Epidermal melanocyte (primary cell): ENCODE measurements at regions not wholly inside any gene's neighbourhood (a gene's known extent, or its start where the extent isn't known, plus 50 kb on each side); places are given as distances from the start of the nearest gene placed in this dataset.

Source experiments
- DNase-seq: peaks from one replicate; pipeline ENCODE4 v3.0.0; 2011; ENCODE audit warnings: low spot score; ENCODE audit not compliant: insufficient read length

DNA sequence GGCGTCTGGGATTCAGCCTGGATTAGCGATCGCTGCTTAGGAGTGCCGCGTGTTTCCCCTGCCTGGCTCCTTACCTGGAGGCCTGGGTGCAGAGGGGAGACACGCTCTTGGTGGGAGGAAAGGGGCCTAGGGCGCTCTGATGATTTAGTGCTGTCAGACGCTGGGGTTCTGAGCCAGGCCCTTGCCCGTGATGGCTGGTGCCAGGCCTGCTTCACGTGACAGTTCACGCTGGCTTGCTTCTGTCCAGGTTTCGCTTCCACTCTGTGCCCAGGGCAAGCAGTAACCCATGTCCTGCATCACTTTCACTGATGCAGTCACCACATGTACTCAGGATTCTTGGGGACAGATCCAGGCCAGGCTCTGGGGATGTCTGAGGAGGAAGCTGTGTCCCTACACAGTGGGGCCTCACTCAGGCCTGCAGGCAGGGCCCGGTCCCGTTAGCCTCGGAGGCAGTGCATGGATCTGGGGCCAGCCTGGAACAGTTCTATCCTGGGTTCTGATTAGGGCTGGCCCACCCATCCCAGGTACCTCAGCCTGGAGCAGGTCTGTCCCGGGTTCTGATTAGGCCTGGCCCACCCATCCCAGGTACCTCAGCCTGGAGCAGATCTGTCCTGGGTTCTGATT is 1220.9 kb downstream of the BRD1 start:
- no peak for DNase-seq

DNA sequence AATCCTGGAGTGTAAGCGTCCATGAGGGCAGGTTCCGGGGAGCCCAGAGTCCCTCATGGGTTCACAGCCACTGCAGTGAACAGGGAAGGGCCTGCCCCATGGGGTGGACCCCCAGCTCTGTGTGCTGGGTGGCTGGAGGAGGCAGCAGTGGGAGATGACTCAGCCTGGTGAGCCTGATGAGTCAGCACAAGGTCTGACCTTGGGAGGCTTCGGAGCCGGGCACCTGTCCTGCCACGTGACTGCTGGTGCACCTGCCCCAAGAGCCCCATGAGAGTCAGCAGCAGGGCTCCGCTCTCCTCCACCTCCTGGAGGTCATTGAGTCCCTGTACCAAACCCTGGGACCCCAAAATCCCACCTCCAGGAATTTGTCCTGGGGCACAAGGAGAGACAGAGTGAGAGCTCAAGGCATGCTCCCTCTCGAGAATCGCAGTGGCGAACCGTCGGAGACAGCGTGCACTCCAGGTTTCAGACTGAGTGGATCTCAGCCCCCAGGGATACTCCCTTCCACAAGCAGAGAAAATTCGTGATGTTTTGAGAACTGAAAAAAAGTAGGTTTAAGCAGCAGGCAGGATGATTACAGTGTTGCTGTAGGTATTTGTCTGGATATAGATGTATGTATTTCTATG is 1221.7 kb downstream of the BRD1 start:
- no peak for DNase-seq

DNA sequence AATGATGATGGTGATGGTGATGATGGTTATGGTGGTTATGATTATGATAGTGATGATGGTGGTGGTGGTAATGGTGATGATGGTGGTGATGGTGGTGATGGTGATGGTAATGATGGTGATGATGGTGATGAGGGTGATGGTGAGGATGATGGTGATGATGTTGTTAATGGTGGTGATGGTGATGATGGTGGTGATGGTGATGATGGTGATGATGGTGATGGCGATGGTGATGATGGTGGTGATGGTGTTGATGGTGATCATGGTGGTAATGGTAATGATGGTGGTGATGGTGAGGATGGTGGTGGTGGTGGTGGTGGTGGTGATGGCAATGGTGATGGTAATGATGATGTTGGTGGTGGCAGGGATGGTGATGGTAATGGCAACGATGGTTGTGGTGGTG is 1222.5 kb downstream of the BRD1 start:
- DNase-seq, result no peak

DNA sequence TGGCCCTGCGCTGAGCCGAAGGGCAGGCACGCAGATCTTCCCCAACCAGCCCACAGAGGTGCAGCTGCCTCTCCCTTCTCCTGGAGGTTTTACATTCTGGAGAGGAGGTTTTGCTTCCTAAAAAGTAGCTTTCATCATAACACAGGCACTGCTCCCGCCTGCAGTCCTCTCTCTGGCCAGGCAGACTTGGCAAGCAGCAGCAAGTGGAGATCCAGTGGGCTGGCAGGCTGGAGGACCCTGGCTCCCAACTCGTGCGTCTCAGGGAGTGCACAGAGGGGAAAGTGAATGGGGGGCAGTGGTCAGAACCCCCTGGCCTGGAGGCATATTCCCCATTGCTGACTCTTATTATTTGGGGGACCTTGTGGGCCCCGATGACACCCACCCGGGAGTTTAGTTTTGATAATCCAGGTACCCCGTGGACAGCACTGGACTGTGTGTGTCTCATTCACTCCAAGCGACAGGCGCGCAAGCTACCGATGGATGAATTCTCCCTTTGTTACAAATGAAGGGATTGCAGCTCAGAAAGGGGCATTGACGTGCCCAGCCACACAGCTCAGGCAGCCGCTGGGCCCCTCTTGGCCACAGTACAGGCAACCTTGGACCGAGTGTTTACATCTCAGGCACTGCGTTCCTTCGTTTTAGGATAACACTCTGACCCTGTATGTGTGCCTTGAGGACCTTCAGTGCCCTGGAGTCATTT is 1223.9 kb downstream of the BRD1 start:
- no peak for DNase-seq

DNA sequence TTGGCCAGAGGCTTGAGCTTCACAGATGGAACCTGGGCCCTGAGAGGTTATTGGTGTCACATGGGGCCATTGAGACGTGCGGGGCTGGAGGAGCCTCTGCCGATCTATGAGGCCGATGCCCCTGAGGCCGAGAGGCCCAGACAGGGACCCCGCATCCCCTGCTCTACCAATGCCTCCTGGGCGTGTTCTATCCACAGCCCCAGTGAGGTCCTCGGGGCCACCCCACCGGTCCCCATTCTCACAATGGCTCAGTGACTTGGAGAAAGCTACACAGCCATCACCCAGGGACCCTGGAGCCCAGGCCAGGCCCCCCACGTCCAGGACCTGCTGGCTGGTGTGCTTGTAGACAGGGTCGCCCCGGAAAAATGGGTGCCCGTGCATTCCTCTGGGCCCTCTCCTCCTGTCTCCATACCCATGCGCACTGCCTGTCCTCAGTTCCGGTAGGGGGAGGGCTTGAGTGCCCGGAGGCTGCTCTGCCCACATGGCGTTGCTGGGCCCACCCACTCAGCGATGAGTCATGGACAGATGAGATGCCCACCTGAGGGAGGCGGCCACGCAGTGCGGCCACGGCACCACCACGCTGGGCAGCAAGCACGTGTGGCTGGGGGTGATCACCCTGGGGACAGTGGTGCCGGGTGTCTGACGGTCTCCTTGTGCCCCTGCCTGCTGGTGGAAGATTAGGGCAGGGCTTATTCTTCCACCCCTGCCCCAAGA is 1224.7 kb downstream of the BRD1 start:
- DNase-seq, result no peak

DNA sequence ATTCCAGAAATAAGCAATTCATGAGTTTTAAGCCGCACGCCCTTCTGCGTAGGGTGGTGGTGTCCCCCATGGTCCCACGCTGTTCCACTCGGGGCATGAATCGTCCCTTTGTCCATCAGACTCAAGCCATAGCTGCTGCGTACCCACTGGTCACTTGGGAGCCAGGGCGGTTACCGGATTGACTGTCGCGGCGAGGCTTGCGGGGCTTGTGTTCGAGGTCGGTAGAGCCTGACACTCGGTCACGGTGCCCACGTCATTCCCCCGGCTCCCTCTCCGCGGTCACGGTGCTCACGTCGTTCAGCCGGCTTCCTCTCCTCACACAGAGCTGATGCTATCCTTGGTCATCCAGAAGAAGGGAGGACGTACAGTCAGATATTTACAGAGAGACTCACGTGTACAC is 1227.0 kb downstream of the BRD1 start:
- DNase-seq, result no peak

DNA sequence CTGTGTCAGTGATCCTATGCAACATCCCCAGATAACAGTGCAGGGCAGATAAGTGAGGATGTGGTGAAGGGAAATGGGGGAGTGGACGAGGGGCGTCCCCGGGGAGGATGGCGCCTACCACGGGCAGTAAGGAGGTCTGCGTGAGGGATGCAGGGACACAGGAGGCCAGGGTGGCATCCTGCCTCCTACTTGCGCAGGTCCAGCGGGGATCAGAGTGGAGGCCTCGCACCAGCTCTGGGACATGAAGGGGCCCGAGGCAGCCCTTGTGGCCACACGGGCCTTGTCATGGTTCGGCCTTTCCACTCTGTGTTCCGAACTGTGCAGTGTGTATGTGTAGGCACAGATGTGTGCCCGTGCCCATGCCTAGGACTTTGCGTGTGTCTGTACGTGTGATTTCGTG is 1227.5 kb downstream of the BRD1 start:
- no peak for DNase-seq

DNA sequence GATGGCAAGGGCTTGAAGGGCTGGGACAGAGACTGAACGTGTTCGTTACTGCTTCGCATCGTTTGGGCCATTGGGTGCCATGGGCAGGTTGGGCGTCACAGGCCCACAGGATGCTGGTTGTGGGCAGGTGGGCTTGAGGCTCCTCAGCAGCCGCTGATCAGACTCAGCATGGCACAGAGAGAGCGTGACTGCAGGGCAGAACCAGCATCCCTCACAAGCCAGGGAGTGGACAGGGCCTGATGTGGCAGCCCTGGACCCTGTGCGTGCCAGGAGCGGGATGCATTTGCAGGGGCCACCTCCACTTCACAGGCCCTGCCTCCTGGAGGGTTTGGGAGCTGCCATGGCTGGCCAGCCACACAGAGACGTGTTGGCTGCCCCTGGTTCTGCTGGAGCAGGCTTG is 1228.3 kb downstream of the BRD1 start:
- no peak for DNase-seq

DNA sequence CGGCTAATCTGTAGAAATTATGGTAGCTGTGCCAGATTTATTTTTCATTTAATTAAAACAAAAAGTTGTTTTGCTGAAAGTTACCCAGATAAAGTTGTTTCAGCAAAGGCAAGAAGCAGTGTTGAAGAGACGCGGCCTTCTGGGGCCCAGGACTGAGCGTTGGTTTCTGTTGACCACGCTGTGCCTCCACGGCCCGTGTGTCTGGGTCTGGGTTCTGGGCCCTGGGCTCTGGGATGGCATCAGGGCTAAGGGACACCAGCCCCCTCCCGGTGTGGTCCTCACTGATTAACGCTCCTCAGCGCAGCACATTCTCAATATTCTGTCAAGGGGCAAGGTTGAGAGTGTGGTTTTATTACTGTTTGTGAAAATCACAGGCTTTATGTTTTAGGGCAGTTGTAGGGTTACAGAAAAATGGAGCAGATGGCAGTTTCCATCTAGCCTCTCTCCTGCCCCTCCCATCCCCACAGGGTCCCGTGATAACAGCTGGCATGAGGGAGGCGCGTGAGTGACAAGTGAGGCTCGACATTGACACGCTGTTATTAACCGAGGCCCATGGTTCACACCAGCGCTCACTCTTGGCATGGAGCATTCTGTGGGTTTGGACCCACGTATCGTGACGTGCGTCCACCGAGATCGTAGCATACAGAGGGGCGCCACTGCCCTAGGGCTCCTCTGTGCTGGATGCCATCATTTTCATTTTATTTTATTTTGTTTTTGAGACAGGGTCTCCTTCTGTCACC is 1231.4 kb downstream of the BRD1 start:
- no peak for DNase-seq

DNA sequence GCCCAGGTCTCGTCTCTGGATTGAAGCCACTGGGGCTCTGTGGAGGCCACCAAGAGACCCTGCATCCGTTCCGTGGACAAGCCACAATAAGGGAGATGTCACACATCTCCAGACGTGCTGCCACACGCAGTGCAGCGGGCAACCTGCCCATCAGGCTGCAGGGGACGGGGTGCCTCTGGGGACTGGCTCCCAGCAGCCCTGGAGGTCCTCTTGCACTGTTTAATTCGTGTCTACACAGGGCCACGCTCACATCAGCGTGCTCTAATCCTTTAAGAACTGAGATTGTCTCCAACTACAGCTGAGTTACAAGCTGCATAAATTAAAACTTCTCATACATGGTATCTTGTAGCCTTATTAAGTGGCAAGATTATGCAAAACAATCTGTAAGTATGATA is 1232.2 kb downstream of the BRD1 start:
- DNase-seq, result no peak

DNA sequence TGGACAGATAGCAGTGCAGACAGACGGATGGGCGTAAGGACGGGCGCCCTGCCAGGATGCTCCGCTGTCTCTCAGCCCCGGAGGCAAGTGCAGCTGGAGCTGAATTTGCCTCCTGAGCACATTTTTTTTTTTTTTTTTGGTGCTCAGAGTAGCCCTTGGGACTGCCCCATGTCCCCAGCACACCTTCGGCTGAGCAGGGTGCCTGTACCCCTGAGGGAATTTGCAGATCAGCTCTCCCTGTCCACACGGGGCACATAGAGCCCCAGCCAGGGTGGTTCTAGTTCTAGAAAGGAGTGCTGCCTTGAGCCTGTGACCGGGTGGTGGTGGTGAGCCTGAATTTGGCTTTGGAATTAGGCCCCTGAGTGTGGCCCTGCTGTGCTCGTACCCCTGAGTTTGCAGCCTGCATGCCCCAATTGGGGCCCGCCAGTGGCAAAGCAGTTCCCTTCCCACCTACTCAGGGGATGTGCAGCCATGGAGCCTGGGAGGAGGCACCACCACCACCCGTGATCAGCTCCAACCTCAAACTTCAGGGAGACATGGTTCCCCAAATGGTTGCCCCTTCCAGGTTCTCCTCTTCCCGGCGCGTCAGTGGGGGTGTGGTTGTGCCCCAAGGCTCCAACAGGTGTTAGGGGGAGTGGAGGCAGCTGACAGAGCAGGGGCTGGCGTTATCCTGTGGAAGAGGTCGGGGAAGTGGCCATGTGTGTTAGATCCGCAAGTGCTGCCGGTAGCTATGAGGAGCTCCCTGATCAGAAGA is 1232.7 kb downstream of the BRD1 start:
- no peak for DNase-seq

DNA sequence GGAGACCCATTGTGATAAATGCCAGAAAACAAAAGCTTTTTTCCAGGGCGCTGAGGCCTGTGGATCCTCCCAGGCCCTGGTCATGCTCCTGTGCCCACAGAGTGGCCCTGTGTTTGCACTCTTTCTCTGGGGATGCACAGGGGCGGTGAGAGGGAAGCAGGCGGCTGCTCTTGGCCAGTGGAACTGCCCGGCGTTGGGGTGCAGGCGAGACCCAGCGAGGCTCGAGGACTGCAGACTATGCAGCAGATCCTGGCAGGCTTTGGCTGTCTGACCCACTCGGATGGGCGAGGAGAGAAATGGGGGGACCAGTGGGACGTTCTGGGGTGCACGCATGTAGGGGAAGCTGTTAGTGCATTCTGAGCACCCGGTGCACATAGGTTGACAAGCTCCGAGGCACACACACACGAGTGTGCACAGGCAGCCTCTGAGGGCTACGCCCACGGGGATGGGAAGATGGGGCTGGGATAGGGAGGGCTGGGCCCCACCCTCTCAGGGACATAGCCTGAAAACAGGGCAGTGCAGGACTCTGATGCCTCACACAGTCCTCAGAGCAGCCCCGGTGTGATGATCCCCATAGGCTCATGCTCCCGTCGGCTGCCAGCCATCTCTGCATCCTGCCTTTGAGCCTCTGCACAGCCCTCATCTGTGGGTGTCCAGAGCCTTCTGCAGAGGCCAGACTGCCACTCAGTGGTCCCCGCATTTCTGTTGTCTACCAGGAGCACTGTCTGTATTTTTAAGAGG is 1233.5 kb downstream of the BRD1 start:
- DNase-seq, result no peak

DNA sequence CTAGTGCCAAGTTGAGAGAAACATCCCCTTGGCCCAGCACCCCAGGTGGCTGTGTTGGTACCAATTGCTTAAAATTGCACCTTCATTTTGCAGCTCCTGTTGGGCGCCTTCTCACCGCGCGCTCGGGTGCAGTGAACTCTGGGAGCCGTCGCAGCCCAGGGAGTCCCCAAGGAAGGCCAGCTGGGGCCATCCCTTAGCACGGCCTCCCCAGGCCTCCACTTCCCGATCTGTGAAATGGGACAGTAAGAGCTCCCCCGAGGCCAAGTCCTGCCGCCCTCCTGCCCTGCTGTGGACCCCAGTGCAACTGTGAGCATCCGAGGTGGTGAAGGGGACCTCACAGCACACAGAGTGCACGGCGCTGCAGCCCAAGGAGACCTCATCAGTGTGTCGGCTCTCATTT is 1234.1 kb downstream of the BRD1 start:
- no peak for DNase-seq

DNA sequence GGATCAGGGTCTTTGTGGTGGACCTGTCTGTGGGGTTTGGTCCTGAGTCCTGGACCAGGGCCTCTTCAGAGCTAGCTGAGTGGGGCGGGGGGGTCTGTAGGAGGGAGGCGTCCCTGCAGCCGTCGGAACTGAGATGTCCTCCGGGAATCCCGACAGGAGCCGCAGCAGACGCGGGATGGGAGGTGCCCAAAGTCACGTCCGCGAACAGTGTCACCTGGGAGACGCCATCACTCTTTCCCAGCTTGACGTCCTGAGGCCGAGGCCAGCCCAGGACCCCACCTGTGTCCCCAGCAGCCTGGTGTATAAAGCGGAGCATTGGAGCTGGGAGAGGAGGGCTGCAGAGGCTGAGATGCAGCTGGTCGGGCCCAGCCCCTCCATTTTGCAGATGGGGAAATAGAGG is 1234.7 kb downstream of the BRD1 start:
- no peak for DNase-seq

DNA sequence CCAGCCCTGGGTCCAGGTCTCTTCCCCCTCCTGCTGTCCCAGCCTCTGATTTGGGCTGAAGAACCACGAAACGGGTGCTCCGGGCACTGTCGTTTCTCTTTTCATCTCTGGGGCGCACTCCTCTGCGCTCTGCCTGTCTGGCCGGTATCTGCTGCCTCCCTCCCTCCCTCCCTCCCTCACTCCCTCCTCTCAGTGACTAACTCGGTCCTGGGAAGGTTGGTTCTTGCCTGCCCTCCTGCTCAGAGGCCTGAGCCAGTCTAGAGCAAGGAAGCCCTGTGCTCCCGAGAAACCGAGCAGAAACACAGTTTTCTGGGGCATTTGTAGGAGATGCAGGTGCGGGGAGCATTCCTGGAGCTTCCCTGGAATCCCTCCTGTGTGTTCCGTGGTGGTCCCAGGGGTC is 1235.2 kb downstream of the BRD1 start:
- DNase-seq, result no peak

DNA sequence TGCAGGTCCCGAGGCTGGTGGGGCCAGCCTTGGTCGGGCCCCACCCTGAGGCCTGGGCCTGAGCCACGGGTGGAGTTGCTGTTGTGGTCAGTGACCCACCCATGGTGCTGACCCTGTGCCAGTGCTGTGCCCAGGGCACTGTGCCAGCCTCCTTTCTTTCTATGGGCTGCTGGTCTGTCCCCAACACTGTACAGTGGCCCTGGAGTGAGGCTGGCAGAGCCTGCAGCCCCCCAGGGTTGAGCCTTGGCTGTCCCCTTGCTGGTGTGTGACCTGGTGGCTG is 1235.7 kb downstream of the BRD1 start:
- DNase-seq, result no peak

DNA sequence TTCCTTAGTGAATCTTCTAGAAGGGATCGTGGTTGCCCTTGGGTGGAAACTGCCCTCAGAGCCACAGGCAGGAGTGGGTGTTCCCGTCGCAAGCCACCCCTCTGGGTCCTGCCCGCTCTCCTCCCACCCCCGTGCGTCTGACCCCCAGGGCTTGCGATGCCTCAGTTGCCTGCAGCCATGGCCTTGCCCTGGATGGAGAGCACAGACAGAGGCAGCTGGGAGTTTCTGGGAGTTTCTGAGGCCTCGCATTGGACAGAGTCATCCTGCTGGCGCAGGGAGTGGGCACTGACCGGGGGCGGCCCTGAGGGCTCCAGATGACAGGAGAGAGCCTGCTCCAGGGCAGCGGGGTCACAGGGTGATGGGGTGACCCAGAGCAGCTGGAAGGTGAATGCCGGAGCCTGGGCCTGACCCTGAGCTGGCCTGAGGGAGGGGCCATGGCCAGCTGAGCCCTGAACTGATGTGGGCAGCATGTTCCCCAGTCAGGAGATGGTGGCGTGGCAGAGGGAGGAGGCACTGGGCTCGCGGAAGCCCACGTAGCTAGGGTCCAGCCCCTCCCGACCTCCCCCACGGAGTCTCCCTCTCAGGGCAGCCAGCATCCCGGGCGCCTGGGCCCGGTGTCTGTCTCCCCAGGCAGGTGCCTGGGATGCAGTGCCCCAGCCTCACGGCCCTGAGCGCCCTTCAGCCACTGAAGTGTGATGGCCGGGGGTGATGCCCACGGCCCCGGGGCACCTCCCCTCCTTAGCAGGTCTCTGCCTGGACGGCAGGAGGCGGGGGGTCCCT is 1236.2 kb downstream of the BRD1 start:
- no peak for DNase-seq

DNA sequence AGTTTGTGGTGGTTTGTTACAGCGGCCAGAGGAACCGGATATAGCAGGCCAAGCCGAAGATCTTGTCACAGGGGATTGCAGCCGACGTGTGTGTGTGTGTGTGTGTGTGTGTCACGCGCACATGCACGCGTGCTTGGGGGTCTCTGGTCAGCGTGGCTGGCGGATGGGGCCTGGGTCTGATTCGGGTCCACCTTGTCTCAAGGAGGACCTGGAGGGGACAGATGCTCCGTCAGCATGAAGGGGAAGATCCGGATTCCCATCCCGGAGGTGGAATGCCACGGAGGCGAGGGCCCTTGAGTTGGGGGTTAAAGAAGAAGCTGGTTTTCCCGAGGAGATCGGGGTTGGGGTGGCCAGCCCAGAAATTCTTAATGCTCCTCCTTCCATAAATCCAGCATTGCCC is 1237.8 kb downstream of the BRD1 start:
- DNase-seq, result no peak

DNA sequence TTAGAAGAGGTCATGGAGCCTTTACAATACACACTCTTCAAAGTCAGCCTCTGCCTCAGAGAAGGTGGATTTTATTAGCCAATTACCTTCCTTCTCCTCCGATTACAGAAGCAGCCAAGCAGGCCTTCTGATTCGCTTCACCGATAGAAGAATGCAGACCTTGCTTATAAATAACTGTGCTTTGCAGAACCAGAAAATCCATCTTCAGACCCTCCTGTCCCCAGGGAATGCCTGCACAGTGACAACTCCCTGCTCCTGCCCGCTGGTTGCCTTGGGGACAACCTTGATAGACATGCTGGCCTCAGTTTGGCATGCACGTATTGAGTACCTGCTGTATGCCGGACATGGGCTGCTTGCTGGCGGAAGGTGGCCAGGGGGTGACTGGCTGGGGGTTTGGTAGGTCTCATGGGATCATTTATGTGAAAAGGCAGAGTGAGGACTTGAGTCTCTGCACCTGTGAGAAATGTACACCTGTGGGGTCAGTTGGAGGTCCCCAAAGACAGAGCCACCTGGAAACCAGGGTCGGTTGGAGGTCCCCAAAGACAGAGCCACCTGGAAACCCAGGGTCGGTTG is 1238.7 kb downstream of the BRD1 start:
- DNase-seq, result no peak
